ENCODE measurements at regions not wholly inside any gene's neighbourhood (a gene's known extent, or its start where the extent isn't known, plus 50 kb on each side); places are given as distances from the start of the nearest gene placed in this dataset.

DNA sequence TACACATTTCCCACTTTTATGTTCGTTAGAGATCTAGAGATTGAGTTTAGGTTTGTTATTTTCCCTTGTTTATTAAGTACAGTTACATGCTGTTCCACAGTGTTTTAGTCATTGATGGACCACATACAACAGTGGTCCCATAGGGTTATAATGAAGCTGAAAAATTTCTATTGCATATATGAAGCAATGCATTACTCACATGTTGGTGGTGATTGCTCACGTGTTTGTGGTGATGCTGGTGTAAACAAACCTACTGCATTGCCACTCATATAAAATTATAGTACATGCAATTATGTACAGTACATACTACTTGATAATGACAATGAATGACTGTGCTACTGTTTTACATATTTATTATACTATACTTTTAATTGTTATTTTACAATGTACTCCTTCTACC lies 51.0 kb upstream of the NXPH2 start:
- H3K27me3 ChIP-seq (ENCODE audit: low read depth), result peaks cover 15% of the 10 kb centered on the region
- no peak overlapping the region for H3K4me3 ChIP-seq
- TF ChIP-seq, protein P1, sequence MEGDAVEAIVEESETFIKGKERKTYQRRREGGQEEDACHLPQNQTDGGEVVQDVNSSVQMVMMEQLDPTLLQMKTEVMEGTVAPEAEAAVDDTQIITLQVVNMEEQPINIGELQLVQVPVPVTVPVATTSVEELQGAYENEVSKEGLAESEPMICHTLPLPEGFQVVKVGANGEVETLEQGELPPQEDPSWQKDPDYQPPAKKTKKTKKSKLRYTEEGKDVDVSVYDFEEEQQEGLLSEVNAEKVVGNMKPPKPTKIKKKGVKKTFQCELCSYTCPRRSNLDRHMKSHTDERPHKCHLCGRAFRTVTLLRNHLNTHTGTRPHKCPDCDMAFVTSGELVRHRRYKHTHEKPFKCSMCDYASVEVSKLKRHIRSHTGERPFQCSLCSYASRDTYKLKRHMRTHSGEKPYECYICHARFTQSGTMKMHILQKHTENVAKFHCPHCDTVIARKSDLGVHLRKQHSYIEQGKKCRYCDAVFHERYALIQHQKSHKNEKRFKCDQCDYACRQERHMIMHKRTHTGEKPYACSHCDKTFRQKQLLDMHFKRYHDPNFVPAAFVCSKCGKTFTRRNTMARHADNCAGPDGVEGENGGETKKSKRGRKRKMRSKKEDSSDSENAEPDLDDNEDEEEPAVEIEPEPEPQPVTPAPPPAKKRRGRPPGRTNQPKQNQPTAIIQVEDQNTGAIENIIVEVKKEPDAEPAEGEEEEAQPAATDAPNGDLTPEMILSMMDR (IDR thresholded peaks at IDR 0.05; ENCODE audit: borderline replicate concordance), result no peak
- H3K36me3 ChIP-seq, result no peaks in the 10 kb centered on the region
- no peaks in the 10 kb centered on the region for H3K9me3 ChIP-seq (replicated peaks)
- intact Hi-C loops (cut with micrococcal nuclease), result no loop called here
- DNase-seq, result no peak
- no peaks in the 10 kb centered on the region for H3K4me1 ChIP-seq
- H3K27ac ChIP-seq (replicated peaks), result no peak overlapping the region

GRCh38 chr2:138830547-138830946 lies 50.4 kb upstream of the NXPH2 start:
- Histone ChIP-seq H3K36me3 (no peaks in the 10 kb centered on the region), H3K4me3 (no peak overlapping the region), H3K27ac (replicated peaks) (no peak overlapping the region), H3K9me3 (replicated peaks) (no peaks in the 10 kb centered on the region), H3K27me3 (ENCODE audit: low read depth) (peaks cover 10% of the 10 kb centered on the region), H3K4me1 (no peaks in the 10 kb centered on the region)
- intact Hi-C loops (cut with micrococcal nuclease), result no loop called here
- no peak for DNase-seq
- TF ChIP-seq, protein P1 (IDR thresholded peaks at IDR 0.05; ENCODE audit: borderline replicate concordance), result no peak
